Umbilical cord (tissue), 1 donor: ENCODE measurements at regions not wholly inside any gene's neighbourhood (a gene's known extent, or its start where the extent isn't known, plus 50 kb on each side); places are given as distances from the start of the nearest gene placed in this dataset.
"Not testable (repeated sequence)": the region's sequence is repeated elsewhere in the genome, so short reads cannot be mapped to it uniquely, and the experiment has no call there.

Experiments used
- DNase-seq: peaks from one replicate; pipeline ENCODE4 v3.0.0-alpha.2; 2015; ENCODE audit warnings: low spot score

DNA sequence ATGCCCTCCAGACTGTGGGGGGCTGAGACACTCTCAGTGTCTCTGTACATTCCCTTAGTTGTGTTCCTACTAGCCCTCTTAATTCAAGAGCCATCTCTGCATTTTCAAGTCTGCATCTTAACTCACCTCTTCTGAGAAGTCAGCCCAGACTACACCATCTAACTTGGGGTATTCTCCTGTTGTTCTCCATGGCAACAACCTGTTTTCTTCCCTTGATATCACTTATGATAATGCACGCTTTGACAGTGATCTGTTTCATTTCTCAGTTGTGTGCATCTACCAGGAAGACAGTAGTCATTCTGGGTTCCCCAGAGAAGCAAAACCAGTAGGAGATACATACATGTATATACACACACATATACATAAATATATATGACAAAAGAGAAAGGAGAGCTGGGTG, 707.3 kb upstream of the IGFBP3 start:
- no peak for DNase-seq

DNA sequence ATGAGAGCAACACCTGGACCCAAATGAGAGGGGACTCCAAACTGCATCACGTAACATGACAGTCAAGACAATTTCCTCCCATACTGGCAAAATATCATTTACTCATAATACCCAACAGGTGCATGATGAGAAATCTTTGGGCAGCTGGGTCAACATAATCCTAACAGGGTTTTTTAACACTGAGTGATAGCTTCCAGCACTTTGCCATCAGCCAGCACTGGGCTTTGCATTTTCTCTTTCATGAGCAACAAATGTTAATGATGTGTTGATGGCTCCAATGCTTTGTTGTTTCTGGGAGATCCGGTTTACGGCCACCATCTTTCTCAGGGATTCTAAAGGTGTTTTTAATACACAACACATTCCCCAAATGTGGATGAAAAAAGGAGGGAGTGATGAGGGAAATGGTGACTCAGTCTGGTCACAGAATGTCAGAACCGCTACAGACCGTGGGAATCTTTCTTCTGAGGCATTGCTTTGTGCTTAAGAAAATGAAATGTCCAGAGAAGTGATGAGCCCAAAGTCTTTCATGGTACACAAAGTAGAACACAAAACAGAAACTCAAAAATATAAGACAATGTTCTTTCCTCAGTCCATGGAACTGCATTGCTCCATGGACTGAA, 705.7 kb upstream of the IGFBP3 start:
- DNase-seq, result no peak

DNA sequence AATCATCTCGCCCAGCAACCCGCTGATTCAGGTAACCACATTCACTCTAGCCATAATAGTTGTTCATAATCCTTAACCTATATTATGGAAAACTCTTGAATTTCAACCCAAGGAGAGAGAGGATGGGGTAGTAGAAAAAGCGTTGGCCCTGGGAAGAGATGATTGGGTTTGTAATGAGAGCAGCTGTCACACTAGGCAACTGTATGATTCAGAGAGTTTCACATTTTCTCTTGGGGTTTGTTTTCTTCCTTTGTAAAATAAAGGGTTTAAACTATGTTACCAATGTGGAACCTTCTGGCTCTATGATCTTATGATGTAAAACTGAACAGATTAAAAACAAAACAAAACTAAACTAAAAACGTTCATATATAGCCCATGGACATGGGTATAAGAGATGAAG, 705.2 kb upstream of the IGFBP3 start:
- DNase-seq, result no peak

DNA sequence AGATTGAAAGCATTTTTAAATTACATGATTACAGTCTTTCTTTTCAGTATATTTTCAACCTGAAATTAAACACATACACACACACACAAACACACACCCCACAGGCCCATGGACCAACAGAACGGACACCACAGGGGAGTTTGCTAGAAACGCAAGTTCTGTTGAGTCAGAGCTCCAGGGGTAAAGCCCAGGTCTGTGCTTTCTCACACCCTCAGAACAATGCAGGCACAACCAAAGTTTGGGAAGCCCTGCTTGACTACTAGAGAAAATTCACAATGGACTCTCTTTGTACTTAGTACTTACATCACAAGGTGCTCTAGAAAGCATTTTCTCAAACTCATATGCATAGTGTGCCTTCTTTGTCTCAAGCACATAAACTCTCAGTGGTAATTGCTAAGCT, 704.0 kb upstream of the IGFBP3 start:
- DNase-seq, result no peak

DNA sequence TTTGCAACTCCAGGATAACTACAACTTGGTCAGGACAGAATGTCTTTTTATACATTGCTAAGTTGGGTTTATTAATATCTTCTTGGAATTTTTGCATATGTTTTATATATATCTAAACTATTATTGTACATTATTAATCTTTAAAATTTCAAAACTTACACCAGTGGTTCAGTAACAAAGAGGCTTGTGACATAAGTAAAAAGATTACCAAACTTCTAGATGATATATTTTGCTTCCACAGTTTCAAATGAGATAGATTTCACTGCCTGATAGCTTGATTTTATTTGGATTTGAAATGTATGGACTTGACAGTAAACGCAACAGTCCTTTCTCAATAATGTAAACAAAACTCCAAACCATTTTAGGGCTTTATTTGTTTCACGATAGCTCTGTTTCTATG, 701.2 kb upstream of the IGFBP3 start:
- no peak for DNase-seq

DNA sequence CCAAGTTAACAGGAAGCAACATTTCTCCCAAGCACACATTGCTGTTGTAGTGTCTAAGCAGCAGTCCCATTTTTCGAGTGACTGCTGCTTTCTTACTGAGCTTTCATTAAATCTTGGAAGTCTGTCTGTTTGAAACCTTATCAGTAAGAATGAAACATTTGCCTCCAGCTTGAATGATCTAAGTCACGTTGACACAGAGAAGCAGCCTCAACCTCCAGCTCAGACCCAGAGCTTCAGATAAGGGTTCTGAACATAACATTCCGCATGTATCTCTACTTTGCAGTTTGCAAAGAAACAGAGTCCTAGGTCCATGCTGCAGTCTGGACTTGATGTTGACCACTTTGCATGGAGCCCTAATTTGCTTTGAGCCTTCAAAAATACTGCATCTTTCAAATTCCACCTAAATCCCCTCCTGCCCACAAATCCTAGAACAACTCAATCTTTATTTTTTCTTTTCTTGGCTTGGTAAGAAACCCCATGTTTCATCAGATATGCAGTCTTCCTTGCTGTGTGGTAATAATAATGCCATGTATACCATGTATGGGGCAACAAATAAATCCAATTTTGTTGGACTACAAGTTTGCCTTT, 698.7 kb upstream of the IGFBP3 start:
- peak; percentile 97 for DNase-seq

DNA sequence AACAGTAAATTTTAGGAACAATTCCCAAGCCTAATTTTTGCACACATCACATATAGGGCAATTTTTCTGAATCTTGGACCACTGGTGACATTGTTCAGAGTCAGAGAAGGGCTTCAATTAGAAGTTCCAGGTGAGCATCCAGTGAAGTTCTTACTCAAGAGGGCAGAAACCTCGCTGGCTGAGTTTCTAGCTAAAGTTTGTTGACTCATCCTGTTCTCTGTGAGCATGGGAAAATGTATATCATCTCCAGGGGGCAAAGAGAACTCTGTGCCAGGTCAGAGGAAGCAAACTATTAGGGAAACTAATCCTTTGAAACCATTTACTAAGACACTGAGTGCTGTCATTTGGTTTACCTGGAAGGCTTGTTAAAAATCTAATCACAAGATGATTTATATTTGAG, 695.6 kb upstream of the IGFBP3 start:
- DNase-seq, result no peak

DNA sequence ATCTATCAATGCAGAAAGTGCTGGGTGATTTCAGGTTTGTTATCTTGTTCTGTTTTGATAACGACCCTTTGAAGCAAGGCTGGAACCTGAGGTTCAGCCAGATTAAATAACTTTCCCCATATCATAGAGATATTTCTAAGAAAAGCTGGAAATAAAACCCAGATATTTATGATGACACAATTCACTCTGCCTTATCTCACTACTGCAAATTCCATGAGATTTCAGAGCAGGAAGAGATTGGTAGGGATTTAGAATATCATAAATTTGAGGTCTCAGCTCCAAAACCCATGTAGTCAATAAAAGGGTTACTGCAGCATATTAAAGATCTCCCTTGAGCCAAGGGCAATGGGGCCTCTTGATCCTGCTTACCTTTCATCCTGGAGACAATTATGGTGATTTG, 692.5 kb upstream of the IGFBP3 start:
- peak; percentile 95 for DNase-seq

DNA sequence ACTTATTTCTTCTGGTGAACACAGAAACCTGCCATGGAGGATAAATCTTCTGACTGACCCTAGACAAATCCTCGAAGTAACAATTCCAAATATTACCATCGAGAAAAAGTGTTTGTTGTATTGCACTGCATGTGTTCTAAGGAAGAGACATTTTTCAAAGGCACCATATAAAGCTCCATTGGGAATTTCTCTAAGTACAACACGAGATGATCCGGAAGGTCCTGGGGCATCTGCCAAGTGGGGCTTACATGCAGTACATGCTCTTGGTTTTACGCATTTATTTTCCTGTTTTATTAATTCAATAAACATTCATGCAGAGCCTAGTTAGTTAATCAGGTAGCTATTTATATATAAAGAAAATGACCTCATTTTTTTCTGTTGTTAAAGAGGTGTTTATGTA, 692.0 kb upstream of the IGFBP3 start:
- peak; percentile 93 for DNase-seq

DNA sequence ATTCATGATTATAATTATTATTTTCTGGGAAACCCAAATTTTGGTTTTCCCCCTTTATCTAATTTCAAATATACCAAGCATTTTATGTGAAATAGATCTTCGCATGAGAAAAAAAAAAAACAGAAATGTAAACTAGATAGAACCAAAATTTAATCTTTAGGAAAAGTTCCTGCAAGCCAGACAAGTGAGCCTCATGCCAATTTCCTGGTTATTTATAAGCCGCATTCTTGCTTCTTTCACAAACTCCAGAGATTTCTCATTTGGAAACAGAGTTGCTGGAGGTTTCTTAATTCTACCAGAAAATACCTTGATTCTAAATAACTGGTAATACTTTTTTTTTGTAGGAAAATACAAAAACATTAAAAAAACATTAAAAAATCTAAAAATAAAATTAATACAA, 690.4 kb upstream of the IGFBP3 start:
- no peak for DNase-seq

DNA sequence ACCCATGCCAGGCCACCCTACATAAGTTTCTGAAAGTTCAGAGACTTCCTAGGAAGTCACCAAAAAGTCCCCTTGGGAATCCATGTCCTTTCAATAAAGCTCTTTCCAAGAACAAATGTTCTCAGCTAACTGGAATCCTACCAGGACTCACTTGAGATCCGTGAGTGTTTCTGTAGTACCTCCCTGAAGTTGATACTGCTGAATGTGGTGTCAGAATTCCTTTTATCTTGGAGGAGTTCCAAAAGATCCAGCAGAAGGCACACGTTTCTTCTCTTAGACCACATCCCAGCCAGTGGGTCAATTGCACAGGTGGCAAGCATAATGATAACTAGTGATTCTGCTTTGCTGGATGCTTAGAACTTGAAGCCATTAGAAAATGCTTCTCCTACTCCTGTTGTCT, 689.7 kb upstream of the IGFBP3 start:
- DNase-seq, result no peak

DNA sequence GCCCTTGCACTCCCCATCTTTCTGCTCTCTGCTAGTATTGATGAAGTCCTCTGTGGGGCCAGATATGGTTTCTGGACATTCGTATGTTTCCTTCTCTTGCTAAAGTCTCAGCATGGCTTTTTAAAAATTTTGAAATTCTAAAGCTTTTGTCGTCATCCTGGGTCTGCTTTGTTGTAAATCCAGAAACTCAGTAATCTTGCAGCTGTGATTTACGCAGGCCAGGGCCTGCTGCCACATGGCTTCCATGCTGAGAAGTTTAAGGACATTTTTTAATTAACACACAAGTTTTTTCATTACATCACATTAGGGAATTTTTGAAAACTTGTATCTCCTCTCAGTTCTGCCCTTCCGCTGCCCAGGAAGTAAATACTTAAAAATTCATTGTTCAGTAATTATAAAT, 686.1 kb upstream of the IGFBP3 start:
- peak; percentile 65 for DNase-seq

DNA sequence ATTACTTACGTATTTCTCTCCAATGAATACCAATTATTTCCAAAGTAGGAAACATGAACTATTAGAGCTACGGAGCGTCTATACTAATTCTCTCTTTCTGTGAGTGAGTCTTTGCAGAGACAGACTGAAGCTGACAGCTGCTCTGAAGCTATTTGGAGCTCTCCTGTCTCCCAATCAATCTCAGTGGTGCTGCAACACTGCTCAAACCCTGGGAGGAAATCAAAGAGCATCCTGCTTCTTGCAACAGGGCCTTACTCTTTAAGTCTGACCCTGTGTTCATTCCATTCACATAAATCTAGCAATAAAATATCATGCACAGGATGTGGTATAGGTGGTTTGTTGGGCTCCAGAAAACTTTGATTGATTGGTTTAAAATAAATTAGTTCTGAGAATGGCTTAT, 685.7 kb upstream of the IGFBP3 start:
- peak; percentile 76 for DNase-seq

DNA sequence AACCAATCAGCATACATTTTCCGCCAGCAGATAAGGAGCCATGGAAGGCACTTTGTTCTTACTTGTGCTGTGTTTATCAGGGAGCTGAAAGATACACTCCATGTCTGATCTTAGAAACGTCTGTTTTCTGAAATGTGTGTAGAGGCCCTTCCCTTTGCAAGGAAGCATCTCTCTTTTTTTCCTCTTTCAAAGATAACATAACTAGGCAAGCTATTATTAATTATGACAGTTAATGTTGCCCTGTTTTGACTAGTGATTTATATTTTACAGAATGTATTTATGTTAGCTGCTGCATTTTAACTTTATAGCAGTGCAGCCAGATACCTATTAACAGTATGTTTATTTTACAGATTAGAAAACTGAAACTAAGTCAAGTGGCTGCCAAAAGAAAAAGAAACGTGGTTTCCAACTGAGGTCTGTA, 683.2 kb upstream of the IGFBP3 start:
- peak; percentile 84 for DNase-seq

DNA sequence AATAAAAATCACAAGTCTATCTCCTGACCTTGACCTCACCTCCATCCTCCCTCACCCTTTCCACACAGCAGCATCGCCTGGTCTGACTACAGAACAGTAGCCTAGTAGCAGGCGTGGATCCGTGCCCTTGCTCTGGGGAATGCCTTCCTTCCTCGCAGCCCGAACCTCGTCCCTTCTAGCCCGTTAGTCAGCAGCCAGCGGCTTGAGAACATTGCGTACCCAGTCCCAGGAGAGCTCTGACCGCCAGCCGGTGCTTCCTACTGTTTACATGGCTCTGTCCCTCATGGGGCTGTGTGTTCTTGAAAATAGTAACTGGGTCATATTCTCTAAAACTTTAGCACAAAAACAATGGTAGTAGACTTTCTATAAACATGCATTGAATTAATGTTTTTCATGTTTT, 682.7 kb upstream of the IGFBP3 start:
- peak; percentile 54 for DNase-seq

DNA sequence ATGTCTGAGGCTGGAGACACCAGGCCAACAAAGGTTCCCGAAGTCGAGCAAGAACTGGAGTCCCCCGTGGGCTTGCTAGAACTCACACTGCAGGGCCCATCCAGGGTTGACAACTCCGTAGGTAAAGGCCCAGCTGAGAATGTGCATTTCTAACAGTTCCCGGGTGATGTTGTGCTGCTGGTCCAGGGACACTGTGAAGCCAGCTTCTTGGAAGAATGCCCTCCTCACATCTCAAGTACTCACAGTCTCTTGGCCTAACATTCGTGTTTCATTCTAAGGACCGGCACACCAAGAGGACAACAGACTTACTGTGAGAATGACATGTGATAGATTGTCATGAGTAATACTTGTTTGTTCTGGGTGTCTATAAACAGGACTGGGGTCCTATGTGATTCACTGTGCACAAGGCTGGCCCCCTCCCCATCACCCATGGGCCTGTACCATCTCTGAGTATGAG, 682.3 kb upstream of the IGFBP3 start:
- DNase-seq, result no peak

DNA sequence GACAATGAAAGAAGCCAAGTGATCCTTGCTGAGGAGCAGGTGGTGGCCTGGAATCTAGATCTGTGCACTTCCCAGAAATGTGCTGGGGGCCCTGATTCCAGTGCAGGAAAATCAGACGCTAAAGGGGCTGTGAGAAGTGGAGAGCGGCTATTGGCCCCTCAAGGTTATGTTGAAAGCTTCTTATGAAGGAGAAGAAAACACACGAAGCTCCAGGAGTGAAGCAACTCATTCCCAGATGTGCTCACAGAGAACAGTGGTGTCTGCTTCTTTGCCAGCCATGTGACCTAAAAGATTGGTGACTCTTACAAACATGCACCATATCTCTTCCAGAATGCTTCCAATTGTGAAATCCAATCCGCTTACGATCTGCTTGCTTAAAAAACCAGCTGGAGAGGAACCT, 679.3 kb upstream of the IGFBP3 start:
- DNase-seq, result no peak

DNA sequence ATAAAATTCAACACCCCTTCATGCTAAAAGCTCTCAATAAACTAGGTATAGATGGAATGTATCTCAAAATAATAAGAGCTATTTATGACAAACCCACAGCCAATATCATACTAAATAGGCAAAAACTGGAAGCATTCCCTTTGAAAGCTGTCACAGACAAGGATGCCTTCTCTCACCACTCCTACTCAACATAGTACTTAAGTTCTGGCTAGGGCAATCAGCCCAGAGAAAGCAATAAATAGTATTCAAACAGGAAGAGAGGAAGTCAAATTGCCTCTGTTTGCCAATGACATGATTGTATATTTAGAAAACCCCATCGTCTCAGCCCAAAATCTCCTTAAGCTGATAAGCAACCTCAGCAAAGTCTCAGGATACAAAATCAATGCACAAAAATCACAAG, 673.8 kb upstream of the IGFBP3 start:
- DNase-seq, result not testable (repeated sequence)

DNA sequence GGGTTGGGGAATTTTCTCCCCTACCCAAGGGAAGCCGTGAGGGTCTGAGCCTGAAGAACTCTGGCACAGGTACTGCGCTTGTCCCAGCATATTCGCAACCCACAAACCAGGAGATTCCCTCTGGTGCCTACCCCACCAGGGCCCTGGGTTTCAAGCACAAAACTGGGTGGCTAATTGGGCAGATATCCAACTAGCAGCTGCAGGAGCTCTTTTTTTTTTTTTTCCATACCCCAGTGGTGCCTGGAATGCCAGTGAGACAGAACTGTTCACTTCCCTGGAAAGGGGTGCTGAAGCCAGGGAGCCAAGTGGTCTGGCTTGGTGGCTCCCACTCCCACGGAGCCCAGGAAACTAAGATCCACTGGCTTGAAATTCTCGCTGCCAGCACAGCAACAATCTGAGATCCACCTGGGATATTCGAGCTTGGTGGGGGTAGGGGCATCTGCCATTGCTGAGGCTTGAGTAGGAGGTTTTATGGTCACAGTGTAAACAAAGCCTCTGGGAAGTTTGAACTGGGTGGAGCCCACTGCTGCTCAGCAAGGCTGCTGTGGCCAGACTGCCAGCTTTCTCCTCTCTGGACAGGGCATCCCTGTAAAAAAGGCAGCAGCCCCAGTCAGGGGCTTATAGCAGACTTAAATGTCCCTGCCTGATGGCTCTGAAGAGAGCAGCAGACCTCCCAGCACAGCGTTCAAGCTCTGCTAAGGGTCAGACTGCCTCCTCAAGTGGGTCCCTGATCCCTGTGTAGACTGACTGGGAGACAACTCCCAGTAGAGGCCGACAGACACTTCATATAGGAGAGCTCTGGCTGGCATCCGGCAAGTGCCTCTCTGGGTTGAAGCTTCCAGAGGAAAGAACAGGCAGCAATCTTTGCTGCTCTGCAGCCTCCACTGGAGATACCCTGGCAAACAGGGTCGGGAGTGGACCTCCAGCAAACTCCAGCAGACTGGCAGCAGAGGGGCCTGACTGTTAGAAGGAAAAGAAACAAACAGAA, 670.1 kb upstream of the IGFBP3 start:
- DNase-seq, result peak; percentile 54

DNA sequence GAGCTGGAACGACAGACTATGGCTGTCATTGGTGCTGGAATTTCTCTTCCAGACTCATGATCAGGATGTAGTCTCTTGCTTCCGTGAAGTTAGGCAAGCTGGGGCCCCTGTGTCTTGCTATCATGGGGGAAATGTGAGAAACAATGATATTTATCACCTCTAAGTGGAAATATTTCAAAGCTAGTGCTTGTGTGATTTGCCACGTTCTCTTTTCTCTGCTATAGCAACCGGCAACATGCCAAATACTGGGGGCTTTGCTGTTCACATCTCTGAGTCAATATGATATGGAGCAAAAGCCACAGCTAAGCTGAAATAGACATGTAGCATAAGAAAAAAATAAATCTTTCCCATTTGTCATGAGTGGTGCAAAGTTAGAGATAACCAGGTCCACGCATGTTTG, 668.2 kb upstream of the IGFBP3 start:
- DNase-seq, result peak; percentile 91

DNA sequence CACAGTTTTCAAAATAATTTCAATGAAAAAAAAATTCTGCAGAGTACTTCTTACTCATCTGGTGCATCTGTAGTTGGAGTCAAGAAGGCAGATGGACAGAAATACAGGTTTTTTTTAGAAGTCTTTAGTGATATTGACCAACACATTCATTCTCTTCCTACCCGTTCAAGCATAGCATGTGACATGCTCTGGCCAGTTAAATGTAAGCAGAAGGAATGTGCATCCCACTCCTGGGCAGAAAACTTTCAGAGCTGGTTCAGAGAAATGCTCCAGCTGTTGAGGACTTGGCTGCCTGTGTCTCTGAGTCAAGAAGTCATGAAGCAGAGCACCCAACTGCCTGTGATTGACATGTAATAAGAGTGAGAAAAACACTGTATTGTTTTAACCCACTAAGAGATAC, 665.3 kb upstream of the IGFBP3 start:
- no peak for DNase-seq

DNA sequence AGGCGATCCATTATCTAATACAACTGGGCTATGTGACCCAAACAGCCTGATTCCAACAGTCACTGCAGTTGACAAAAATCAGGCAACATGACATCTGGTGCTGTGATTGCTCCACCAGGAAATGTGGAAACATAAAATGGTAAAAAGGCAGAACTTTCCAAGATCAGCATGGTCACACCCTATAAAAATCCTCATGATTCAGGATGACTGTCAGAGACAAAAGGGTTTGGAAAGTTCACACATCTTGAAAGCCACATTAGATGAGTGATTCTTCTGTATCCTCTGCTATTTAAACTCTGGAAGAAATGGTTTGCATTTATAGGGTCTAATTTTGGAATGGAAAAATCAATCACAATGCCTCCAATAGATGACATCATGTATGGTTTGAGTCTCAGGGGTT, 662.6 kb upstream of the IGFBP3 start:
- no peak for DNase-seq

DNA sequence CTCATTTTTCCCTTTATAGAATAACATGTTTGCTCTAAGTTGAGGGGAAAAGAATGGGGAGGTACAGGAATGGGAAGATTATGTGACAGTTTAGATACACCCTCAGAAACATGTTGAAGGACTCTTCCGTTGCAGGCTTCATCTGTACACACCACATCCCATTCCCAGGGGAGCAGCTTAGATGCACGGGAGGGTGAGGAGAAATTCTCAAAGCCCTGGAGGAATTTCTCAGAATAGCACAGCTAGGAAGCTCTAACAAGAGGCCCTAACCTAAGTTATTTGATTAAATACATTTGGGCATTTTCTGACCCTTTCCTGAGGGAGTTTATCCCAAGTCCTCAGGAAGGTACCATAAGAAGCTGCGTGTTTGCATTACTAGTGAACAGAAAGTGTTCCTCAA, 660.2 kb upstream of the IGFBP3 start:
- DNase-seq, result peak; percentile 28
